Stomach (tissue), 4 donors: ENCODE measurements at regions not wholly inside any gene's neighbourhood (a gene's known extent, or its start where the extent isn't known, plus 50 kb on each side); places are given as distances from the start of the nearest gene placed in this dataset.

Source experiments
- EP300 ChIP-seq: sonication (generic); formaldehyde crosslinking; IDR thresholded peaks from one replicate; pipeline ENCODE4 v1.6.1; 2017; ENCODE audit warnings: antibody characterized with exemption
- POLR2A ChIP-seq, 4 donors: fragments of 450-650 bp; IDR thresholded peaks; one replicate each; pipeline ENCODE4 v1.6.1; 2016; ENCODE audit warnings: antibody characterized with exemption in 4 of 4, control low read depth in 2 of 4, mild to moderate bottlenecking in 1 of 4, moderate library complexity in 1 of 4
- POLR2AphosphoS5 ChIP-seq, 3 donors: sonication (generic); formaldehyde crosslinking; IDR thresholded peaks; one replicate each; pipeline ENCODE4 v1.6.1; 2016; ENCODE audit warnings: antibody characterized with exemption in 3 of 3
- TF ChIP-seq, protein P1 (sequence below), 7 experiments: fragments of 450-650 bp in 4 of 7; fragments of 200-600 bp in 3 of 7; sonication (generic) in 3 of 7; IDR thresholded peaks; one replicate each; pipeline ENCODE4 v1.5.1; 2016 to 2019; ENCODE audit warnings: antibody characterized with exemption in 7 of 7, control low read depth in 2 of 7, mild to moderate bottlenecking in 1 of 7

DNA sequence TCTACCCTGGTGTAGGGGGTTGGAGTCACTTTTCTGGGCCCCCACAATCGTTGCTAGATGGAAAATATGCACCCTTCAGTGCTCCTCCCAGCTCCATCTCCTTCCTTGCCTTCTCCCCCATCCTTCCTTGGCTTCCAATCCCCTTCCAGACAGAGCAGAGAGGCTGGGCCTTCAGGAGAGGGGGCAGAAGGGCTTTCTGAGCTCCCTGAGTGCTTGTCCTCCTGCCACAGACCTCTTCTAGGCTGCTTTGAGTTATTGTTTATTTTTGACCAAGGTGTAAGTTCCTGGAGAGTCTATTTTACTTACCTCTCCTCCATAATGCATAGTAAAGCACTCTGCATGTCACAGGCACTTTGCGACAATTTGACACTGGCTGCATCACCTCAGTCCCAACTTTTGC is 96.4 kb upstream of the CNKSR3 start:
- TF ChIP-seq, protein P1, sequence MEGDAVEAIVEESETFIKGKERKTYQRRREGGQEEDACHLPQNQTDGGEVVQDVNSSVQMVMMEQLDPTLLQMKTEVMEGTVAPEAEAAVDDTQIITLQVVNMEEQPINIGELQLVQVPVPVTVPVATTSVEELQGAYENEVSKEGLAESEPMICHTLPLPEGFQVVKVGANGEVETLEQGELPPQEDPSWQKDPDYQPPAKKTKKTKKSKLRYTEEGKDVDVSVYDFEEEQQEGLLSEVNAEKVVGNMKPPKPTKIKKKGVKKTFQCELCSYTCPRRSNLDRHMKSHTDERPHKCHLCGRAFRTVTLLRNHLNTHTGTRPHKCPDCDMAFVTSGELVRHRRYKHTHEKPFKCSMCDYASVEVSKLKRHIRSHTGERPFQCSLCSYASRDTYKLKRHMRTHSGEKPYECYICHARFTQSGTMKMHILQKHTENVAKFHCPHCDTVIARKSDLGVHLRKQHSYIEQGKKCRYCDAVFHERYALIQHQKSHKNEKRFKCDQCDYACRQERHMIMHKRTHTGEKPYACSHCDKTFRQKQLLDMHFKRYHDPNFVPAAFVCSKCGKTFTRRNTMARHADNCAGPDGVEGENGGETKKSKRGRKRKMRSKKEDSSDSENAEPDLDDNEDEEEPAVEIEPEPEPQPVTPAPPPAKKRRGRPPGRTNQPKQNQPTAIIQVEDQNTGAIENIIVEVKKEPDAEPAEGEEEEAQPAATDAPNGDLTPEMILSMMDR (IDR thresholded peaks at IDR 0.05): no peak
- no peak for TF ChIP-seq POLR2A (IDR thresholded peaks at IDR 0.05)
- no peak for TF ChIP-seq POLR2AphosphoS5 (IDR thresholded peaks at IDR 0.05)
- TF ChIP-seq EP300: no peak
